IPS DF 4.7 (cell line): ENCODE measurements at regions not wholly inside any gene's neighbourhood (a gene's known extent, or its start where the extent isn't known, plus 50 kb on each side); places are given as distances from the start of the nearest gene placed in this dataset.
"Not testable (repeated sequence)": the region's sequence is repeated elsewhere in the genome, so short reads cannot be mapped to it uniquely, and the experiment has no call there.

Experiments used
- DNase-seq: peaks from one replicate; pipeline ENCODE4 v3.0.0-alpha.2; 2013; ENCODE audit warnings: low spot score; ENCODE audit errors: extremely low read depth

GRCh38 chr4:179662522-179662921 is 2220.3 kb upstream of the AGA start:
- DNase-seq = no peak

GRCh38 chr4:179663641-179664429 is 2221.6 kb upstream of the AGA start:
- DNase-seq = no peak

GRCh38 chr4:179664430-179665027 is 2222.3 kb upstream of the AGA start:
- no peak for DNase-seq

- no peak for DNase-seq
These were observed 2224.0 kb upstream of the AGA start for GRCh38 chr4:179666226-179666625.

GRCh38 chr4:179671609-179672008 is 2229.4 kb upstream of the AGA start:
- DNase-seq = no peak

- no peak for DNase-seq
These were observed 2236.0 kb upstream of the AGA start for GRCh38 chr4:179678093-179678814.

- DNase-seq = not testable (repeated sequence)
These were observed 2241.4 kb upstream of the AGA start for GRCh38 chr4:179683661-179684060.

- no peak for DNase-seq
These were observed 2250.0 kb upstream of the AGA start for GRCh38 chr4:179692222-179692621.

- no peak for DNase-seq
These were observed 2252.9 kb upstream of the AGA start for GRCh38 chr4:179695175-179695574.

- DNase-seq = no peak
These were observed 2256.1 kb upstream of the AGA start for GRCh38 chr4:179698321-179698720.

GRCh38 chr4:179709961-179710624 is 2267.9 kb upstream of the AGA start:
- peak; percentile 38 for DNase-seq

GRCh38 chr4:179719766-179720450 is 2277.7 kb upstream of the AGA start:
- no peak for DNase-seq

GRCh38 chr4:179726491-179726890 is 2284.3 kb upstream of the AGA start:
- not testable (repeated sequence) for DNase-seq

- no peak for DNase-seq
These were observed 2286.1 kb upstream of the AGA start for GRCh38 chr4:179728305-179728704.

GRCh38 chr4:179736820-179737219 is 2294.6 kb upstream of the AGA start:
- DNase-seq = not testable (repeated sequence)

- DNase-seq = no peak
These were observed 2296.6 kb upstream of the AGA start for GRCh38 chr4:179738822-179739221.

- DNase-seq = no peak
These were observed 2305.1 kb upstream of the AGA start for GRCh38 chr4:179747218-179747910.

GRCh38 chr4:179748837-179749236 is 2306.6 kb upstream of the AGA start:
- no peak for DNase-seq

GRCh38 chr4:179750374-179750773 is 2308.1 kb upstream of the AGA start:
- DNase-seq = no peak

GRCh38 chr4:179751669-179752068 is 2309.4 kb upstream of the AGA start:
- DNase-seq = no peak

GRCh38 chr4:179755322-179755721 is 2313.1 kb upstream of the AGA start:
- DNase-seq = peak; percentile 22
